HFFc6 (cell line): ENCODE measurements at regions not wholly inside any gene's neighbourhood (a gene's known extent, or its start where the extent isn't known, plus 50 kb on each side); places are given as distances from the start of the nearest gene placed in this dataset.

Source experiments
- DNase-seq: peaks from one replicate; pipeline ENCODE4 v3.0.0-alpha.2; 2018
- H3K27ac Mint-ChIP-seq: 2 replicates; pipeline ENCODE4 v1.8.0; 2020; ENCODE audit warnings: mild to moderate bottlenecking, mixed read lengths
- H3K27me3 Mint-ChIP-seq: 2 replicates; pipeline ENCODE4 v1.8.0; 2021; ENCODE audit warnings: mild to moderate bottlenecking, moderate library complexity, mixed read lengths; ENCODE audit not compliant: insufficient read depth
- H3K36me3 Mint-ChIP-seq: 2 replicates; pipeline ENCODE4 v1.8.0; 2021; ENCODE audit warnings: low read depth, mixed read lengths
- H3K4me1 Mint-ChIP-seq: 2 replicates; pipeline ENCODE4 v1.8.0; 2020; ENCODE audit warnings: low read depth, mixed read lengths
- H3K4me3 Mint-ChIP-seq: 2 replicates; pipeline ENCODE4 v1.8.0; 2020; ENCODE audit warnings: mild to moderate bottlenecking, moderate library complexity, mixed read lengths
- H3K9me3 Mint-ChIP-seq: 2 replicates; pipeline ENCODE4 v1.8.0; 2020; ENCODE audit warnings: mild to moderate bottlenecking, mixed read lengths
- CTCF ChIP-seq: fragments of 200-600 bp; sonication (generic); IDR thresholded peaks from 2 replicates; pipeline ENCODE4 v1.5.0; 2021; ENCODE audit warnings: antibody characterized with exemption, mild to moderate bottlenecking

GRCh38 chr10:29839826-29840515, 205.2 kb upstream of the SVIL start:
- no peak for DNase-seq
- H3K9me3 Mint-ChIP-seq, result peaks cover 2% of the 10 kb centered on the region; the same call in 1 of the 2 replicates
- TF ChIP-seq CTCF, result no peak
- no peak overlapping the region for H3K27ac Mint-ChIP-seq
- H3K4me1 Mint-ChIP-seq, result no peaks in the 10 kb centered on the region
- H3K27me3 Mint-ChIP-seq, result peaks cover 45% of the 10 kb centered on the region
- no peak overlapping the region for H3K4me3 Mint-ChIP-seq
- H3K36me3 Mint-ChIP-seq, result 0 out of 2 replicates have a peak, but pooled peaks cover 5% of the 10 kb centered on the region

GRCh38 chr10:29838539-29838938, 203.8 kb upstream of the SVIL start:
- no peak for TF ChIP-seq CTCF
- Mint-ChIP-seq H3K36me3 (no peaks in the 10 kb centered on the region), H3K4me3 (no peak overlapping the region), H3K27ac (no peak overlapping the region), H3K27me3 (peaks cover 39% of the 10 kb centered on the region), H3K4me1 (no peaks in the 10 kb centered on the region), H3K9me3 (no peaks in the 10 kb centered on the region)
- DNase-seq, result no peak

- Mint-ChIP-seq H3K36me3 (no peaks in the 10 kb centered on the region), H3K4me3 (no peak overlapping the region), H3K27me3 (peaks cover 44% of the 10 kb centered on the region), H3K9me3 (no peaks in the 10 kb centered on the region), H3K4me1 (no peaks in the 10 kb centered on the region), H3K27ac (no peak overlapping the region)
- DNase-seq, result no peak
- TF ChIP-seq CTCF, result no peak
These were observed 202.8 kb upstream of the SVIL start for GRCh38 chr10:29837586-29837985.

GRCh38 chr10:29836396-29836795, 201.6 kb upstream of the SVIL start:
- H3K27me3 Mint-ChIP-seq, result peaks cover 41% of the 10 kb centered on the region
- no peak overlapping the region for H3K4me3 Mint-ChIP-seq
- H3K4me1 Mint-ChIP-seq, result no peaks in the 10 kb centered on the region
- TF ChIP-seq CTCF, result no peak
- H3K9me3 Mint-ChIP-seq, result no peaks in the 10 kb centered on the region
- DNase-seq, result no peak
- H3K27ac Mint-ChIP-seq, result no peak overlapping the region
- H3K36me3 Mint-ChIP-seq, result no peaks in the 10 kb centered on the region; the same call in 1 of the 2 replicates

- Mint-ChIP-seq H3K9me3 (no peaks in the 10 kb centered on the region), H3K27me3 (peaks cover 29% of the 10 kb centered on the region), H3K36me3 (no peaks in the 10 kb centered on the region; the same call in 1 of the 2 replicates), H3K4me1 (no peaks in the 10 kb centered on the region), H3K4me3 (no peak overlapping the region), H3K27ac (no peak overlapping the region)
- TF ChIP-seq CTCF, result no peak
- DNase-seq, result no peak
These were observed 200.3 kb upstream of the SVIL start for GRCh38 chr10:29835055-29835454.
